ENCODE measurements at regions not wholly inside any gene's neighbourhood (a gene's known extent, or its start where the extent isn't known, plus 50 kb on each side); places are given as distances from the start of the nearest gene placed in this dataset.
A peak's percentile ranks its signal among the peaks of the same experiment; 100 is the strongest.
"Not testable (repeated sequence)": the region's sequence is repeated elsewhere in the genome, so short reads cannot be mapped to it uniquely, and the experiment has no call there.

DNA sequence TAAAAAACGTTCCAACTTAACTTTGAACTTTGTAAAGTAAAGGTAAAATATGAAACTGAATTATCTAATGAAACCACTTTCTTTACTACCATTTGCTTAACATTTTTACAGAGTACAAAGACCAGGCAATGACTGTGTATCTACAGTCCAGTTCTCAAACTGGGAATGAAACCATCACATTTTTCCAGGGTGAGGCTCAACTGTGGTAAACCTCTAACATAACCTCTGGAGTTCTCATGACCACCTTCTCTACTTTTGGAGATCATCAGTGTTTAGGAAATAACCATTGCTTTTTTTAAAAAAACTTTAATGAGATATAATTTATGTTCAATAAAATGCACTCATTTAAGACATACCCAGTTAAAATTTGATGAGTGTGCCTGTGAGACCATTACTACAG is 223.5 kb downstream of the RNF152 start:
- DNase-seq = no peak

DNA sequence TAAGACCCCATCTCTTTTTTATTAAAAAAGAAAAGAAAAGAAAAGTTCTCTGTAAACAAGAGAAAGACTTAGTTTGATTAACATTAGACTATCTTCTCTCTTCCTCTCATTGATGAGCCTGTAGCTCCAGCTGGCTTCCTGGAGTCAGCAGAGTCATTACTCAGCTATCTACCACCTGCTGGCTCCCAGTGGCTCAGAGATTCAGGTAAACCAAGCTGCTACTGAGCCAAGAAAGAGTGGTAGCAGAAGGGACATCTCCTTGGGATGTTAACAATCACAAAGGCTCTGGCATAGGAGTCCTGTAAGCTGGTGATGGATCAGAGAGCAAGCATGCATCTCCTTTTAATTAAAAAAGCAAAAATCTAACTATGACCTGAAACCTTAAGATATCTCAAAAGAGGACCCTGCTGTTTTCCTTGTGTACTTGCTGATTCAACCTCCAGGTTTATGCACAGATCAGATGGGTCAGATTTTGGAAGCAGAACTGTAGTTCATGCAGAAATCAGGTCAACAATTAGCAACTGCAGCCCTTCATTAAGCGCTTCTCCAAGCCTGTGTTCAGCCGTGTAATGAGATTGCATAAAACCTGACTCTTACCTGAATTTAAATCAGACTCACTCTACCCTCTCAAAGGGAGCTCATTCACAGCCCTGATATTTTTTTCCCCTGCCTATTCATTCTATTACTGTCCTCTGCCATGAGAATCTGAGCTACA is 225.8 kb downstream of the RNF152 start:
- no peak for DNase-seq

DNA sequence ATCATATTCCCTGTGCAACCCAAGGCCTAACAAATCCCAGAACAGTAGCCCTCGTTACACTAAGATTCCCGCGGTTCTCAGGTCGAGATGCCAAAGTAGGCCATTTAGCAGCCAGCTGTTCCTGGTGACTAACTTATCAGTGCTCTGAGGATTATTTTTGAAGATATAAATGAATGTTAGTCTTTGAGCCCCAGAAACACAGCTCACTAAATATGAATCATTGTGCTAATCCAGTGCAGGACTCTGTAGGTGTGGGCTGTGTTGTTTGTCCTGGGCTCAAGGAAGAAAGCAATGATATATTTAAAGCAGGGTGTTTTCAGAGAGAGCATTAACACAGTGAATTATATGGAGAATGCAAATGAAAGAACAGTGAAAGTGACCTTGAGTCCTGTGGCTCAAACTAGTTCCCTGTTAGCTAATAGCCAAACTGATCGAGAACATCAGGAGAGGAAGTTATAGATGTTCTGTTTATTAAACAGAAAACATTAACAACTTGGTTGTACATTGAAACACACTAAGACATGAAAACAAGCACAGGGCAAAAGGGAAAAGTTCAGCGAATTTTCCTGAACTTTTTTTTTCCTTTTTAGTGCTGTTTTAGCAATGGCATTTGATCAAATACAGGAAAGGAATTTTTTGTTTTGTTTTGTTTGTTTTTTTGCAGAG is 228.3 kb downstream of the RNF152 start:
- no peak for DNase-seq

DNA sequence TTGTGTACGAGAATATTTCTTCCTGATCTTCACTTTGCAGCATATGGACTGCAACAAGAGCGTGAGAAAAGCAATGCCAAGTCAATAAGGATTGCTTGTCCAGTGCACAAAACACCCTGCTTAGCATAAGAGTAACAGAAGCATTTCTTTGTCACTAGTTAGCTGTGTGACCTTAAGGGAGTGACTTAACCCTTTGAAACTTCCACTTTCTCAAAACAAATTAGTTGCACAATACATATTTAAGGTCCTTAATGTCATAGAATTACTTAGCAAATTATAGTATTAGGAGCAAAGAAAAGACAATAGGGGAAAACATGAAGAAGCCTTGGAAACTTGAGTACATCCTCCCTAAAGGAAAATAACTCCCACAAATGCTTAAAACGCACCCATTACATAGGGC is 230.1 kb downstream of the RNF152 start:
- DNase-seq = no peak

DNA sequence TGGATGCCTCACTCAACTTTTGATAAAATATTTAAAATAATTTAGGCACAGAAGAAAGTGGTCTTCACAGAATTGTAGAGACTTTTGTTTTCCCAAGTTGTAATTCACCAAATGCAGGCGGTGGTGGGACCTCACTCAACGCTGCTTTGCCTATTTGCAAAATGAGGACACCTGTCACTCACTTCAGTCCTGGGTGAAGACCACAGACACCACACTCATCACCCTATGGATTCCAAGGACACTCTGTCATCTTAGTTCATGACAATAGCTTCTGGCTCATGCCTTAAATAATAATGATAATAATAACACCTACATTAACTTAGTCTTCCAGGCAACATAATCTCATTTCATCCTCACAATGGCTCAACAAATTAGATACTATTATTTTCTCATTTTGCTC is 234.4 kb downstream of the RNF152 start:
- no peak for DNase-seq

DNA sequence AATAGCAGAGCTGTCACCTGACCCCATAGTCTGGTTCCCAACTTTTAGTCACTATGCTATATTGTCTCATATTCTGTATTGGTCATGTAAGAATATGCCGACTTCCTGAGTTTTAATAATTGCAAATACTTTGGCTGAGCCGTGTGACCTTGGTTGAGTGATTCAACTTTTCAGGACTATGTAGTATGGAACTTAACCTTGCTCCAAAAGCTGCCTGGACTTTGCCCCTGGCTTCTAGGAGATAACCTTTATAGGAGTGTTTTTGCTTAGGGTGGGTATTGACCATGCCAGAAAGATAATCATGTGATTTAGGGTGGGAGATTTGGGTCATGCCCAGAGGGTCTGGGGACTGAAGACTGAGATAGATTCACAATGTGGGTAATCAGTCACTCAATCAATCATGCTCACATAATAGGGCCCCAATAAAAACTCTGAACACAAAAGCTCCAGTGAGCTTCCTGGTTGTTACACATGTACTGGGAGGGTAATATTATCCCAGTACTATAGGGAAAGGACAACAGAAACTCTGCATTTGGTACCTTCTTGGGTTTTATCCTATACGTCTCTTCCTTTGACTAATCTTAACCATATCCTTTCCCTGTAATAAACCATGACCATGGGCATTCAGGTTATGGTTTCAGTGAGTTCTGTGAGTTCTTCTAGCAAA is 235.6 kb downstream of the RNF152 start:
- no peak for DNase-seq

DNA sequence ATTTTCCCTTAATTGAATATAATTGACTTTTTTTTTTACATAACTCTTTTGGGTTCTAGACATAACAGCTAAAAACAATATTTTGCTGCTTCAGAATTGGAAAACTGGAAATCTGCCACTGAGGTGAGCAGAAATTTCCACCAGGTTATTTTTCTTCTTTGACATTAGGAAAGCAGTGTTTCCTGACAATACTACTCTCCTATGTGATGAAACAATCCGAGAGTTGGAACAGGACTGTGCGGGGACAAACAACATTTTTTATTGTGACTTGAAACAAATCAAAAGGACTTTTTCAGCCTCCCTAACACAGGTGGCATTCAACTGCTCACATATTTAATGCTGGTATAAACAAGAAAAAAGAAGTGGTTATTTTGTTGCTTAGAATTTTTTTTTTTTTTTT is 237.2 kb downstream of the RNF152 start:
- DNase-seq = no peak

DNA sequence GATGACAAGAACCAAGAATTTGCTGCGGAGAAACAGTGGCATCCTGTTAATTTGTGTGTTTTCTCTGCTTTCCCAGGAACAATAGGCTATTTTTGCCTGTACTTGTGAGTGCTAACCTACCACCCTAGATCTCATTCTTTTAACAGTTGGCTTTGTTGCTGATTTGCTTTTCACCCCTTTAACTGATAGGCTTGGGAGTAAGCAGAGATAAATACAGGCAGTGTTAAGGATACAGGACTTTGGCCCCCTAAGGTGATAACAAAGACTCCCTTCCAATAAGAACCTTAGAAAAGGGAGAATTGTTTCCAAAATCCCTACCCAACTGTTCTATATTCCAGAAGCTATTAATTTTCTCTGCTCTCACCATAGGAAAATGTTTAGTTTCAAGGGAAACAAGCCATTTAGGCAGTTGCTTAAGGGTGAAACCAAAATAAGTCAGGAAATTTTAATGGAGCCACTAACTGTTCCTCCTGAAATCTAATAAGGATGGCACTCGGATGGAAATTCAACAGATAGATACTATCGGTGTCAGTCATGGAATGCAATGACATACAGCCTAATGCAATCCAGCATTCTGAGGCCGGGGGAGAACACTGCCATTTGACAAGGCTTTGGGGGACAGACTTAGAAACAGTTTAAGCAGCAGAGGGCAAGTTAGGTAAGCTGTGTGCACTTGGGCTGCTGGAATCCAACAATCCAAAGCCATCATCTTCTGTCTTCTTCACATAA is 238.8 kb downstream of the RNF152 start:
- peak; percentile 3 for DNase-seq

DNA sequence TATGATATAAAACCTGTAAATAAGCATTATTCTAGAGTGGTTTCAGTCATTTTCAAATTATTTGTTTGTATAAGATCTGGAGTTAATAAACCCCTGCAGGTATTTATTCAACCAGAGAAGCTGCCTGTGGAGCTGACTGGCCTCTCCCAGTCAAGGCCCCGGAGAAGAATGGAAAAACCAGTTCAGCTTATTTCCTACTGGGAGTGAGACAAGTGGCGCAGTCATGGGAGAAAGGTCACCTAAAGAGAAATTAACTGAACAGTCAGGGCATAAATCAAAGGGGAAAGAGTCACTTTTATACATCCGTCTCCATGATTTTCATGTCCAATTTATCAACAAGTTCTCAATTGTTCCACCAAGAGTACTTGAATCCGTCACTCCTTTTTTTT is 240.9 kb downstream of the RNF152 start:
- DNase-seq = no peak

DNA sequence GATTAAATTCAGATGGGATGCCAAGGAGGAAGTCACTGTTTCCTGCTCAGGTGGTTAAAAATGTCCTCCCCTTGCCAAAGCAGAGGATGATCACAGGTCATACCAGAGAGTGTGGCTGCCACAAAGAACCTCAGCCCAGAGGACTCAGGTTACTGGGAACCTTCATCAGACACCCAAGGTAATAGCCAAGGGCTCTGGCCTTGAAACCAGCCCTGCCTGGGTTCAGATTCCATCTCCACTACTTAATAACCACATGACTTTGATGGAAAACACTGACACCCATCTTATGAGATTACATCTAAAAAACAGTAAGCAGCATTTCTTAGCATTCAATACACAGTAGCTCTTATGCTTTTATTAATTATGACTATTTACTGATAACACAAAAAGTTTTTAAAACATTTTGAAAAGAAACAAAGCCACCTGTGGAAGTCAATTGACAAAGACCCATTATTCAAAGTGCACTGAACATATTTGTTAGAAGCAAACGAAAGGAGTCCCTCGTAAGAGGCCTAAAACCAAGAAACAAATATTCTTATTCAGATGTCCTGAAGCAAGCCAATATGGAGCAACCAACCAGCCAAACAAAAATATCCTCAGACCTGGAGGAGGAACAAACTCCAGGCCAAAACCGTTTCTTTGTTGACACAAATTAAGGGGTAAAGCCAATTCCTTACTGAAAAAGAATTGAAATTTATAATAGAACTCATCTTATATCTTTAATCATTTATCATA is 241.5 kb downstream of the RNF152 start:
- DNase-seq = no peak

DNA sequence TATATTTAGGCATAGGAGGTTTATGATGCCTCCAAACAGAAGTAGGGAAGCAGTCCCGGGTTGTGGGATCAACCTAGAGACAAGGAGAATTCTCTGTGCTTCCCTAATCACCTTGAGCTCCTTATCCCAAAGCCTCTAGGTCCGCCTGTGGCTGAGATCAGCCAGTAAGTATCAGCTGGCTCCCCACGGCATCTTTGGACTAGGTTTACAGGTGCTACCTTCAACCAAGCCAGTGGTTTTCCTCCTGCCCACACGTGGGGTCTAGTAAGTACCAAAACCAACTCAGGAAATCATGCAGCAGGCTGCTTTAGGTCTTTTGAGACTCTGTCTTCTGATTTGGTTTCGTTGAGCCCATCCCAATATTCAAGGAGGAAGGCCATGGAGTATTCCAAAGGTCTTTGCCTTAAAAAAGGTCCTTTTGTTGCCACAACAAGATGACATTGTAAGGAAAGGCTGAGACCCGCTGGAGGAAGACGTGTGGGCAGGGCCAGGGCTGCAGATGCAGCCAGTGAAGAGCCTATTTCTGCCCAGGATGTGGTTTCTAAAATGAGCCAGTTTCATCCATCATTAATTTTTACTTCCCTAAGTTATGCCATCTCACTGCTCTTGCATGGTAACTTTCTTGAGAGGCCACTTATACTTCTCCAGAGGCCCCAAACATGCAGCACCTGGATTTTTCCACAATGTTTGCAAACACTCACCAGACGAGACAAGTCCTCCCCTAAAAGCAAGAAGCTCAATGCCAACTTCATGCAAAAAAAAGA is 248.7 kb downstream of the RNF152 start:
- no peak for DNase-seq

DNA sequence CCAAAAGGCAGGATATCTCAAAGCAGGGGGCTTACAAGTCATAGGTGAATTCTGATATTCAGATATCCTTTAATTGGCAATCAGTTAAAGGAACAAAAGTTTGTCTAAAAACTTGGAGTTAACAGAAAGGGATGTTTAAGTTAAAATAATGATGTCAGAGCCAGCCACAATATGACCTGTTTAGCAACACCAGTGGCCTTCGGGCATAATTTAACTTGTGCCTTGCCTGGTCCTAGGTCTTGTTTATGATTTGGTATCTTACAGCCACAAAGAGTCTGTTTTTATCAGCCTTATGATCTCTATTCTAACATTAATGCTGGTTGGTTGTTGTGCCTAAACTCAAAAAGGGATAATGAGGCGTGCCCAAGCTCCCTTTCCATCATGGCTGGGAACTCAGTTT is 252.9 kb downstream of the RNF152 start:
- DNase-seq = no peak

DNA sequence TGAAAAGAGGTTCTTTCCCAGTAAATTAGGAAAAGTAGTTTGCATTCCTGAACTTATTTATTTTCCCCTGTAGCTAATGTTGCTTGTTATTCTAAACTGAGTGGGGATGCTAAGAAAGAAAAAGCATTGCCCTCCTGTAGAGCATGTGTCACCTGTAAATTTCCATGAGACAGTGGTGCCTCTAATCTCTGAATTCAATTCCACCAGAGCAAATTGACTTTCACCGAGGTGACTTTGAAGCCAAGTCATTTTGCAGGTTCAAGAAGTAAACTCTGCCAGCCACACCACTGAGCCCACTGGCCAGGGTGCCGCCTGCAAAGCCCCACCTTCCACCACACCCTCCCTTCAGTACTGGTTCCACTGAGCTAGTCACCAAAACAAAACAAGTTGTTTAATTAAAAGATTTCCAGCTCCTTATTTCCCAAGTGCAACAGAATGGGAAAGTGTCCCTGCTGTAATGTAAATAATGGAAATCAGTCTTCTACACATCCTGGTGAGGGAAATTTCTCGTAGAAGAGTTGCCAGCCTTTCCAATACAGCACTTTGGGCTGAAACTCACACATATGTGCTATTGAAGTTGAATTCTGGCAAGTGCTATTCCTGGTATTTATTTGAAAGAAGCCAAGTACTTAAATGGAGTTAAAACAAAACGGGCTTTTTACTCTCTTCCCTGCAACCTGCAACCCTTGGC is 254.8 kb downstream of the RNF152 start:
- no peak for DNase-seq

DNA sequence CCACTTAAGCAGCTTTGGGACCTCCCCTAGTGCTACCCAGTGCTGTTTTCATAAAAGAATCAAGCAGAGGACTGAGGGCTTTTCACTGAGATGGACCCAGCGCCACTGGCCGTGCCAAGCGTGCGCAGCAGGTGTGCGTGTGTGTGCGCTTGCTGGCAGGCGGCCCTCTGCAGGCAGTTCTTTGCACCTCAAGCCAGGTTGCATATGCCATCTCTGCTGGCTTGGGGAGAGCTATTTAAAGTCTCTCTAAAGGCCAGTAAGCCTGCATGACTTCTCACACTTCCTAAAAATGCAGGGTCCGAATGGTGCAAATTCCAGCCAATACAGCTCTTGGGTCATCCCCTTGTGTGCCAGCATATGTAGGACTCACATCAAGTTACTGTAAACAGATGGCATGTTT is 255.5 kb downstream of the RNF152 start:
- no peak for DNase-seq

DNA sequence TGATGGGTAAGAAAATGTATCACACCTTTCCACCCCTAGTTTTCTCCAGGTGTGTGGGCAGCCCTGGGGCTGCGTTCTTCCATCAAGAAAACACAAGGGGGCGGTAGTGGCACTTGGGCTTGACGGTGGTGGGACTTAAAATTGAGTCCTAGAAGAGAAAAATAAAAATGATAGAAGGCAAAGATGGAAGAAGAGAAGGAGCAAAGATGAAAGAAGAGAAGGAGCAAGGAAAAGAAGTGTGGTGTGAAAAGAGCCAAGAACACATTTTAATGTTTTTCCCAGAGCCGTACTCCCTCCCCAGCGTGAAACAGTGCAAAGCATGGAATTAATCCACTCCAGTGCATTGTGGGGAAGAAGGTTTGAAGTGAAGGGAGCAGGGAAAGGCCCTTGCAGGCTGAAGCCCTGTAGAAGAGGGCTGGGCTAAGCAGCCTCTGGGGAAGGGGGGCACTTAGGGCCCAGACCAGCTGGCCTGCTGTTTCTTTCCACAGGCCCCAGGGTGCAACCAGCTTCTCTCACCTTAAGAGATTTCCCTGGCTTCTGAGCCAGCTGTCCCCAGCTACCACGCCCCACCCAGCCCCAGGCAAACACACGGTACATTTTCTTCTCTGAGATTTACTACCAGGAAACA is 256.8 kb downstream of the RNF152 start:
- DNase-seq = peak; percentile 73

DNA sequence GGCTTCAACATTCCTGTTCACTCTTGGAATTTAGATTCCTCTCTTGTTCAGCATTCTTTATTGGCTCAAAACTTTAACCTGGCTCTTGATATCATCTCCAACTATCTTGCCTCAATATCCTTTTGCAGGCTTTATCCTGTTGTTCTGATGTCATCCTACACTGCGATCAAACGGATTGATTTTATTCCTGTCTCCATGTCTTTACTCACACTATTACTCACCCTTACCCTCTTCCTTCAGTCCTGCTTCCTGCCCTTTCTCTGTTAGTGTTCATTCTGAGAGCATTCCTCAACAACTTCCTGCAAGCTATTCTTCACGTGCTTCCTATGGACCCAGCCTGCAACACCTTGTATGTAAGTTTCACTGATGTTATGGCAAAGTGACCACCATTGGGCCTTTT is 264.7 kb downstream of the RNF152 start:
- DNase-seq = no peak

DNA sequence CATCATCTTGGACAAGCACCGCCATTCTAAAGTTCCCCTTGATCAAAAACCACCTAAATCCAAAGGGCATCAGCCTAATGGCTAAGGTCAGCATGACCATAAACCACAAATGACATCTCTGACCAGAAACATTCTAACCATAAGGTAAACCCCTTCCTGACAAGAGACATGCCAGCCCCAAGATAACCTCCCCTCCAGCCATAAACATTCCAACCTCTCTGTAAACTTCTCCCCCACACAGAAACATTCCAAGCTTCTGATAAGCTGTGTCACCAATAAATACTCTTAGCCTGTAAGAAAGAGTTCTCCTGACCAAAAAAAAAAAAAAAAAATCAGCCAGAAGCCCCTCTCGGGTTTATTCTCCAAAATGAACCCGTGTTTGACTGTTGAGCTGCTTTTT is 268.2 kb downstream of the RNF152 start:
- not testable (repeated sequence) for DNase-seq

DNA sequence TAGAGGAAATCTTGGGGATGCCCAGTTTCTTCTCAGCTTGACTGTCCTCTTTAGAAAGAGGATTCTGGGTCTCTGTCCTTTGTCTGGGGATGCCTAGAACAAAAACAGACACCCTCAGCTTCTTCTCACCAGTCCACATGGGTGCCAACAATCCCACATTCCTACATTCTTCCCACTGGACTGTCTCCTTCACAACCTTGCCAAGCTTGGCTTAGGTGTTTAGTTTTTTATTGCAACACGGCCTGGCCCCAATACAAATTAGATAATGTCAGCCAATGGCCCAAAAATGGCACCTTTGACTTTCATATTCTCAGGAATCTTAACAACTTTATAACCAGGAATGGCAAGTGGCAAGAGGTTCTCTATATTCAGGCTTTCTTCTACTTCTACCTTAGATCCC is 273.0 kb downstream of the RNF152 start:
- no peak for DNase-seq

DNA sequence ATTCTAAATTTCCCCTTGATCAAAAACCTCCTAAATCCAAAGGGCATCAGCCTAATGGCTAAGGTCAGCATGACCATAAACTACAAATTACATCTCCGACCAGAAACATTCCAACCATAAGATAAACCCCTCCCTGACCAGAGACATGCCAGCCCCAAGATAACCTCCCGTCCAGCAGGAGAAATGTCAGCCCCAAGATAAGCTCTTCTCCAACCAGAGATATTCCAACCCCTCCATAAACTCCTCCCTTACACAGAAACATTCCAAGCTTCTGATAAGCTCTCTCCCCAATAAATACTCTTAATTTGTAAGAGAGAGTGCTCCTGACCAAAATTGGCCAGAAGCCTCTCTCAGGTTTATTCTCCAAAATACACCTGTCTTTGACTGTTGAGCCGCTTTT is 274.0 kb downstream of the RNF152 start:
- DNase-seq = no peak

DNA sequence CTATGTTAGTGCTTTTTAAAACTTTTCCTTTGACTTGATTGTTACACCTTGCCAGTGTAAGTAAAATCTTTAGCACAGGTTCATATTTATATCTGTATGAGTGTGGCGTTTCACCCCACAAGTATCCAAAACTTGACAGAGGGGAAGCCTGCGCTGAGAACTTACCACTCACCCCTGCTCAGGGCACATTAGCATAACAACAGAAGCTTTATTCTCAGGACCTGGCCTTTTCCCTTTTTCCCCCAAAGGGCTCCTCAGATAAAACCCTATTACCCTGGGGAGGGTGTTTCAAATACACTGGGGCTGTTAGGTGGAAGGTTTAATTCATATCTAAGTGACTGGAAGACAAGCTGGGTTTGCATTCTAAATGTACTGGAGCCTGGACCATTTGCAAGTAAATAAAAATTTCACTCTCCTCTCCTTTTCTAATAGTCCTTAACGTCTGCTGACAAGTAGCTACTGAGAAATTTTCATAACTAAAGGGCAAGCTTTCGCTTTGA is 276.6 kb downstream of the RNF152 start:
- DNase-seq = no peak

DNA sequence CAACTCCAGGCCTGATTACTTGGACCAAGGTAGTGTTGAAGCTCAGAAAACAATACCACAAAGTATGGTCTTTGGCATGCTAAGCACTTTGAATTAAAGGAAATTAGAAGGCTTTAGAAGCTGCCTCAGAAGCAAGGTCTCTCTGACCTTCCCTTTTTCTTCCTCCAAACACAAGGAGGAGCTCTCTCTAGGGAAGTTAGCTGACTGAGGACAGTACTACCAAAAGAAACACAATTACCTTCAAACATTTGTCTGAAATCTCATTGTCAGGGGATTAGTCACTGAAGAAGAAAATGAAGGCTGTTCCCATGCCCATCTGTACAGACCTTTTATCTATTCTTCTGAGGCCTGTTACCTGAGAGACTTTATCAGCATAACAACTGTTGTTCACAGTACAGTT is 279.3 kb downstream of the CDH20 start:
- DNase-seq = no peak
